H9 (cell line): ENCODE measurements at regions not wholly inside any gene's neighbourhood (a gene's known extent, or its start where the extent isn't known, plus 50 kb on each side); places are given as distances from the start of the nearest gene placed in this dataset.

Source experiments
- DNase-seq: peaks from one replicate; pipeline ENCODE4 v3.0.0-alpha.2; 2017
- H2AFZ ChIP-seq: one replicate; pipeline ENCODE4 v1.6.1; 2013; ENCODE audit warnings: mild to moderate bottlenecking, low read length, control low read depth, moderate library complexity
- H2AK5ac ChIP-seq: 2 replicates; pipeline ENCODE4 v1.6.1; 2013; ENCODE audit warnings: low read length, control low read depth, mixed read lengths; ENCODE audit not compliant: insufficient read length
- H2BK120ac ChIP-seq: one replicate; pipeline ENCODE4 v1.6.1; 2013; ENCODE audit warnings: low read depth, mild to moderate bottlenecking, low read length, control low read depth, inconsistent platforms; ENCODE audit not compliant: poor library complexity, severe bottlenecking
- H2BK12ac ChIP-seq: 2 replicates; pipeline ENCODE4 v1.6.1; 2013; ENCODE audit warnings: low read length, control low read depth, mixed read lengths, low read depth; ENCODE audit not compliant: insufficient read length
- H2BK15ac ChIP-seq: 2 replicates; pipeline ENCODE4 v1.6.1; 2013; ENCODE audit warnings: low read depth, low read length, control low read depth
- H2BK20ac ChIP-seq: one replicate; pipeline ENCODE4 v1.6.1; 2013; ENCODE audit warnings: low read depth, mild to moderate bottlenecking, low read length, control low read depth, inconsistent platforms; ENCODE audit not compliant: poor library complexity, severe bottlenecking
- H2BK5ac ChIP-seq: 2 replicates; pipeline ENCODE4 v1.6.1; 2013; ENCODE audit warnings: low read length, control low read depth, mixed read lengths; ENCODE audit not compliant: insufficient read length
- H3K14ac ChIP-seq: 2 replicates; pipeline ENCODE4 v1.6.1; 2013; ENCODE audit warnings: low read length, control low read depth; ENCODE audit not compliant: insufficient read depth
- H3K18ac ChIP-seq: 2 replicates; pipeline ENCODE4 v1.6.1; 2013; ENCODE audit warnings: low read depth, mild to moderate bottlenecking, mixed read lengths, low read length, control low read depth; ENCODE audit not compliant: insufficient read length
- H3K23ac ChIP-seq: 2 replicates; pipeline ENCODE4 v1.6.1; 2013; ENCODE audit warnings: low read length, control low read depth, mixed read lengths, low read depth; ENCODE audit not compliant: insufficient read length
- H3K23me2 ChIP-seq: 2 replicates; pipeline ENCODE4 v1.6.1; 2013; ENCODE audit warnings: low read depth, mild to moderate bottlenecking, mixed read lengths, low read length, control low read depth; ENCODE audit not compliant: insufficient read length, poor library complexity, severe bottlenecking
- H3K27ac ChIP-seq: 2 replicates; pipeline ENCODE4 v1.5.1; 2013; ENCODE audit warnings: low read length, control low read depth, mixed read lengths, low read depth; ENCODE audit not compliant: insufficient read length
- H3K27me3 ChIP-seq: 2 replicates; pipeline ENCODE4 v1.6.1; 2013; ENCODE audit warnings: low read length, control low read depth, inconsistent platforms; ENCODE audit not compliant: insufficient read depth
- H3K4ac ChIP-seq: 2 replicates; pipeline ENCODE4 v1.6.1; 2013; ENCODE audit warnings: low read depth, mild to moderate bottlenecking, control low read depth, inconsistent platforms, low read length, moderate library complexity
- H3K4me1 ChIP-seq: 2 replicates; pipeline ENCODE4 v1.6.1; 2013; ENCODE audit warnings: low read length, control low read depth, inconsistent platforms; ENCODE audit not compliant: insufficient read depth
- H3K4me2 ChIP-seq: 2 replicates; pipeline ENCODE4 v1.6.1; 2013; ENCODE audit warnings: low read length, control low read depth, mixed read lengths; ENCODE audit not compliant: insufficient read length, insufficient read depth
- H3K56ac ChIP-seq: 2 replicates; pipeline ENCODE4 v1.6.1; 2013; ENCODE audit warnings: low read depth, mild to moderate bottlenecking, mixed read lengths, low read length, control low read depth; ENCODE audit not compliant: insufficient read length
- H3K79me1 ChIP-seq: 2 replicates; pipeline ENCODE4 v1.6.1; 2013; ENCODE audit warnings: low read depth, mild to moderate bottlenecking, moderate library complexity, low read length, control low read depth, inconsistent platforms; ENCODE audit not compliant: insufficient read depth, poor library complexity, severe bottlenecking
- H3K79me2 ChIP-seq: 2 replicates; pipeline ENCODE4 v1.6.1; 2013; ENCODE audit warnings: low read length, control low read depth, inconsistent platforms; ENCODE audit not compliant: insufficient read depth
- H3K9ac ChIP-seq: 2 replicates; pipeline ENCODE4 v1.6.1; 2013; ENCODE audit warnings: low read length, control low read depth, mixed read lengths; ENCODE audit not compliant: insufficient read length; ENCODE audit errors: extremely low read depth
- H3K9me3 ChIP-seq: one replicate; pipeline ENCODE4 v1.6.1; 2013; ENCODE audit warnings: low read depth, low read length, inconsistent platforms; ENCODE audit not compliant: control insufficient read depth
- H3T11ph ChIP-seq: one replicate; pipeline ENCODE4 v1.6.1; 2013; ENCODE audit warnings: mild to moderate bottlenecking, low read length, control low read depth, inconsistent platforms
- H4K20me1 ChIP-seq: one replicate; pipeline ENCODE4 v1.6.1; 2013; ENCODE audit not compliant: control insufficient read depth, insufficient read length, insufficient read depth
- H4K5ac ChIP-seq: 2 replicates; pipeline ENCODE4 v1.6.1; 2013; ENCODE audit warnings: low read depth, mild to moderate bottlenecking, mixed read lengths, low read length, control low read depth; ENCODE audit not compliant: insufficient read length
- H4K8ac ChIP-seq: replicated peaks from 2 replicates; pipeline ENCODE4 v1.6.1; 2013; ENCODE audit warnings: low read length, control low read depth, mixed read lengths, low read depth; ENCODE audit not compliant: insufficient read length
- H4K91ac ChIP-seq: 2 replicates; pipeline ENCODE4 v1.6.1; 2013; ENCODE audit warnings: low read depth, mild to moderate bottlenecking, moderate library complexity, mixed read lengths, low read length, control low read depth; ENCODE audit not compliant: insufficient read length
- H3K27ac Mint-ChIP-seq, 3 experiments: 2 replicates in 2 of 3; 3 replicates in 1 of 3; pipeline ENCODE4 v1.8.0; 2020 to 2021; ENCODE audit warnings: mixed read lengths in 3 of 3, mild to moderate bottlenecking in 1 of 3, moderate library complexity in 1 of 3
- H3K27me3 Mint-ChIP-seq: 2 replicates; pipeline ENCODE4 v1.8.0; 2021; ENCODE audit warnings: low read depth, mild to moderate bottlenecking, moderate library complexity, mixed read lengths
- H3K36me3 Mint-ChIP-seq, 3 experiments: 2 replicates in 2 of 3; 3 replicates in 1 of 3; pipeline ENCODE4 v1.8.0; 2020 to 2021; ENCODE audit warnings: low read depth in 3 of 3, mixed read lengths in 3 of 3; ENCODE audit not compliant: insufficient read depth in 1 of 3
- H3K4me1 Mint-ChIP-seq, 2 experiments: 2 replicates each; pipeline ENCODE4 v1.8.0; 2020; ENCODE audit warnings: mixed read lengths in 2 of 2
- H3K4me3 Mint-ChIP-seq, 2 experiments: 2 replicates in 1 of 2; 3 replicates in 1 of 2; pipeline ENCODE4 v1.8.0; 2020 to 2021; ENCODE audit warnings: mild to moderate bottlenecking in 2 of 2, mixed read lengths in 2 of 2, moderate library complexity in 1 of 2
- H3K9me3 Mint-ChIP-seq, 2 experiments: 2 replicates in 1 of 2; 3 replicates in 1 of 2; pipeline ENCODE4 v1.8.0; 2020; ENCODE audit warnings: mild to moderate bottlenecking in 2 of 2, mixed read lengths in 2 of 2, moderate library complexity in 1 of 2
- CTCF ChIP-seq: fragments of 200-600 bp; sonication (generic); conservative IDR thresholded peaks from 3 replicates; pipeline ENCODE4 v1.8.0; 2021; ENCODE audit warnings: antibody characterized with exemption, mild to moderate bottlenecking
- WGBS: extraction: QIAGEN DNeasy Blood & Tissue Kit; methylation state at CpG from one replicate; pipeline ENCODE4 v1.1.7; 2013; ENCODE audit warnings: missing lambda C conversion rate, low lambda C conversion rate, mixed read lengths; ENCODE audit not compliant: insufficient read length; ENCODE audit errors: extremely low coverage; 5-methylcytosine and 5-hydroxymethylcytosine counted together

- Histone ChIP-seq H3K27ac (no peak overlapping the region), H3K23me2 (no peaks in the 10 kb centered on the region), H4K20me1 (no peaks in the 10 kb centered on the region), H3K4ac (no peak overlapping the region), H3K79me1 (no peaks in the 10 kb centered on the region), H2BK20ac (no peak overlapping the region), H2AFZ (no peak overlapping the region), H3K4me1 (no peaks in the 10 kb centered on the region), H4K5ac (no peak overlapping the region), H3K9ac (no peak overlapping the region), H3K14ac (no peak overlapping the region), H4K8ac (no peak overlapping the region), H2BK12ac (no peak overlapping the region), H3K56ac (no peak overlapping the region), H3K79me2 (no peaks in the 10 kb centered on the region), H2BK15ac (no peak overlapping the region), H3T11ph (no peak overlapping the region), H2AK5ac (no peak overlapping the region), H2BK5ac (no peak overlapping the region), H3K9me3 (no peaks in the 10 kb centered on the region), H4K91ac (no peak overlapping the region), H3K18ac (no peak overlapping the region), H3K4me2 (no peak overlapping the region), H2BK120ac (no peak overlapping the region), H3K23ac (no peak overlapping the region), H3K27me3 (no peaks in the 10 kb centered on the region)
- Mint-ChIP-seq H3K36me3 (no peaks in the 10 kb centered on the region), H3K4me1 (peaks cover 9 to 16% of the 10 kb centered on the region in 2 experiments), H3K27ac (no peak overlapping the region), H3K9me3 (peaks cover 0 to 3% of the 10 kb centered on the region in 2 experiments; a peak in 1 of 5 replicates), H3K27me3 (peaks cover 1% of the 10 kb centered on the region; the same call in 1 of the 2 replicates), H3K4me3 (no peak overlapping the region; a peak in 1 of 5 replicates)
- no CpG with 5 or more reads among the region's 10 CpGs for WGBS
- DNase-seq, result peak; percentile 43
- no peak for TF ChIP-seq CTCF
Measured at GRCh38 chr1:30506291-30507015, 216.9 kb downstream of the MATN1 start.
